OCI-LY7 (cell line): ENCODE measurements at regions not wholly inside any gene's neighbourhood (a gene's known extent, or its start where the extent isn't known, plus 50 kb on each side); places are given as distances from the start of the nearest gene placed in this dataset.

ENCODE experiments used
- BruUV-seq: library from RNA; stranded (reverse); fragments of 400-500 nt; replicated peaks from 2 replicates; lab custom pipeline; 2021; lab: Mats Ljungman, UMichigan
- CTCF ChIA-PET: fragments of 300-600 bp; sonication (Branson Sonifier 250); formaldehyde crosslinking; loops from one replicate; lab custom pipeline; 2022; ENCODE audit warnings: antibody characterized with exemption; ENCODE audit not compliant: unreplicated experiment; lab: Charles Lee
- POLR2A ChIA-PET: fragments of 300-600 bp; sonication (Branson Sonifier 250); formaldehyde crosslinking; loops from one replicate; lab custom pipeline; 2022; ENCODE audit warnings: antibody characterized with exemption; lab: Charles Lee
- DNase-seq: peaks from one replicate; pipeline ENCODE4 v3.0.0-alpha.2; 2015; ENCODE audit warnings: low spot score
- H2AFZ ChIP-seq: fragments of 200-600 bp; sonication (generic), shearing (Covaris generic); 2 replicates; pipeline ENCODE4 v1.6.1; 2014; ENCODE audit warnings: mild to moderate bottlenecking, antibody characterized with exemption, low read length, moderate library complexity
- H3K27ac ChIP-seq: fragments of 200-600 bp; sonication (generic); 2 replicates; pipeline ENCODE4 v1.5.1; 2014; ENCODE audit warnings: mixed run types, low read depth, mild to moderate bottlenecking, moderate library complexity, low read length, inconsistent platforms; ENCODE audit not compliant: poor library complexity, severe bottlenecking
- H3K36me3 ChIP-seq: fragments of 200-600 bp; sonication (generic); 2 replicates; pipeline ENCODE4 v1.6.1; 2014; ENCODE audit warnings: mild to moderate bottlenecking, antibody characterized with exemption, low read length, moderate library complexity, mixed read lengths; ENCODE audit not compliant: insufficient read depth
- H3K4me1 ChIP-seq: fragments of 200-600 bp; sonication (generic); 2 replicates; pipeline ENCODE4 v1.5.1; 2014; ENCODE audit warnings: mild to moderate bottlenecking, low read length; ENCODE audit not compliant: insufficient read depth, poor library complexity, severe bottlenecking
- H3K4me2 ChIP-seq: fragments of 200-600 bp; sonication (generic); 2 replicates; pipeline ENCODE4 v1.6.1; 2014; ENCODE audit warnings: mild to moderate bottlenecking, low read length
- H3K4me3 ChIP-seq: fragments of 200-600 bp; sonication (generic); 2 replicates; pipeline ENCODE4 v1.5.1; 2014; ENCODE audit warnings: mild to moderate bottlenecking, low read depth, low read length; ENCODE audit not compliant: poor library complexity, severe bottlenecking
- H3K79me2 ChIP-seq: fragments of 200-600 bp; sonication (generic); 2 replicates; pipeline ENCODE4 v1.6.1; 2016; ENCODE audit warnings: low read depth, mild to moderate bottlenecking, low read length, moderate library complexity, mixed read lengths; ENCODE audit not compliant: insufficient read depth
- H3K9me2 ChIP-seq: fragments of 200-600 bp; sonication (generic); 2 replicates; pipeline ENCODE4 v1.6.1; 2016; ENCODE audit warnings: mild to moderate bottlenecking, low read length, mixed read lengths; ENCODE audit not compliant: insufficient read depth
- H3K9me3 ChIP-seq: fragments of 200-600 bp; sonication (generic); 2 replicates; pipeline ENCODE4 v1.6.1; 2014; ENCODE audit warnings: mild to moderate bottlenecking, mixed run types, low read length, mixed read lengths
- H4K20me1 ChIP-seq: fragments of 200-600 bp; sonication (generic); 2 replicates; pipeline ENCODE4 v1.6.1; 2014; ENCODE audit warnings: mild to moderate bottlenecking, antibody characterized with exemption, low read length, moderate library complexity, mixed read lengths; ENCODE audit not compliant: insufficient read depth
- EZH2phosphoT487 ChIP-seq: fragments of 200-600 bp; sonication (generic); IDR thresholded peaks from 2 replicates; pipeline ENCODE4 v1.6.1; 2018; ENCODE audit warnings: low read depth, borderline replicate concordance, mild to moderate bottlenecking, mixed run types, antibody characterized with exemption, low read length, moderate library complexity, mixed read lengths
- intact Hi-C: fragments of 100-400 bp; cut with micrococcal nuclease; formaldehyde crosslinking; loops from one replicate; pipeline ENCODE4 v1.10.0; 2022; ENCODE audit not compliant: unreplicated experiment
- TF ChIP-seq, protein P1 (sequence below): fragments of 200-600 bp; sonication (generic); conservative IDR thresholded peaks from 2 replicates; pipeline ENCODE4 v1.5.1; 2014; ENCODE audit warnings: mild to moderate bottlenecking, antibody characterized with exemption, low read length, moderate library complexity, mixed read lengths

- no TSS peak for BruUV-seq
- CTCF ChIA-PET, result no interaction called here
- POLR2A ChIA-PET, result no interaction called here
- Histone ChIP-seq H2AFZ (no peak overlapping the region), H3K4me1 (no peaks in the 10 kb centered on the region), H3K27ac (no peak overlapping the region), H3K4me2 (no peak overlapping the region), H3K9me3 (no peaks in the 10 kb centered on the region), H3K9me2 (no peaks in the 10 kb centered on the region), H3K4me3 (no peak overlapping the region), H3K36me3 (no peaks in the 10 kb centered on the region), H4K20me1 (no peaks in the 10 kb centered on the region), H3K79me2 (no peaks in the 10 kb centered on the region)
- intact Hi-C loops, result no loop called here
- DNase-seq, result no peak
- no peak for TF ChIP-seq EZH2phosphoT487
- TF ChIP-seq, protein P1, sequence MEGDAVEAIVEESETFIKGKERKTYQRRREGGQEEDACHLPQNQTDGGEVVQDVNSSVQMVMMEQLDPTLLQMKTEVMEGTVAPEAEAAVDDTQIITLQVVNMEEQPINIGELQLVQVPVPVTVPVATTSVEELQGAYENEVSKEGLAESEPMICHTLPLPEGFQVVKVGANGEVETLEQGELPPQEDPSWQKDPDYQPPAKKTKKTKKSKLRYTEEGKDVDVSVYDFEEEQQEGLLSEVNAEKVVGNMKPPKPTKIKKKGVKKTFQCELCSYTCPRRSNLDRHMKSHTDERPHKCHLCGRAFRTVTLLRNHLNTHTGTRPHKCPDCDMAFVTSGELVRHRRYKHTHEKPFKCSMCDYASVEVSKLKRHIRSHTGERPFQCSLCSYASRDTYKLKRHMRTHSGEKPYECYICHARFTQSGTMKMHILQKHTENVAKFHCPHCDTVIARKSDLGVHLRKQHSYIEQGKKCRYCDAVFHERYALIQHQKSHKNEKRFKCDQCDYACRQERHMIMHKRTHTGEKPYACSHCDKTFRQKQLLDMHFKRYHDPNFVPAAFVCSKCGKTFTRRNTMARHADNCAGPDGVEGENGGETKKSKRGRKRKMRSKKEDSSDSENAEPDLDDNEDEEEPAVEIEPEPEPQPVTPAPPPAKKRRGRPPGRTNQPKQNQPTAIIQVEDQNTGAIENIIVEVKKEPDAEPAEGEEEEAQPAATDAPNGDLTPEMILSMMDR, result no peak
Measured at GRCh38 chr7:26480156-26480555, 188.5 kb downstream of the SNX10 start.

- CTCF ChIA-PET, result no interaction called here
- POLR2A ChIA-PET, result no interaction called here
- intact Hi-C loops, result no loop called here
- no peak for DNase-seq
- Histone ChIP-seq H3K4me3 (no peak overlapping the region), H4K20me1 (no peaks in the 10 kb centered on the region), H3K79me2 (no peaks in the 10 kb centered on the region), H3K4me1 (no peaks in the 10 kb centered on the region), H3K27ac (no peak overlapping the region), H3K9me2 (no peaks in the 10 kb centered on the region), H3K36me3 (no peaks in the 10 kb centered on the region), H3K4me2 (no peak overlapping the region), H2AFZ (no peak overlapping the region), H3K9me3 (no peaks in the 10 kb centered on the region)
- TF ChIP-seq EZH2phosphoT487, result no peak
- TF ChIP-seq, protein P1, result no peak
- no TSS peak for BruUV-seq
Measured at GRCh38 chr7:26482927-26483326, 191.3 kb downstream of the SNX10 start.

- DNase-seq, result no peak
- TF ChIP-seq EZH2phosphoT487, result no peak
- TF ChIP-seq, protein P1, result no peak
- H4K20me1 ChIP-seq, result no peaks in the 10 kb centered on the region
- H3K9me2 ChIP-seq, result no peaks in the 10 kb centered on the region
- intact Hi-C loops, result no loop called here
- no peaks in the 10 kb centered on the region for H3K9me3 ChIP-seq
- POLR2A ChIA-PET, result no interaction called here
- no peak overlapping the region for H3K4me3 ChIP-seq
- H3K36me3 ChIP-seq, result no peaks in the 10 kb centered on the region
- H3K79me2 ChIP-seq, result no peaks in the 10 kb centered on the region
- CTCF ChIA-PET, result no interaction called here
- H2AFZ ChIP-seq, result no peak overlapping the region
- BruUV-seq, result no TSS peak
- H3K27ac ChIP-seq, result no peak overlapping the region
- H3K4me2 ChIP-seq, result no peak overlapping the region
- no peaks in the 10 kb centered on the region for H3K4me1 ChIP-seq
Measured at GRCh38 chr7:26483843-26484242, 192.2 kb downstream of the SNX10 start.
